Thymus (tissue), 11 donors: ENCODE measurements at regions not wholly inside any gene's neighbourhood (a gene's known extent, or its start where the extent isn't known, plus 50 kb on each side); places are given as distances from the start of the nearest gene placed in this dataset.

Experiments used
- DNase-seq, 9 donors: peaks; one replicate each; pipeline ENCODE4 v3.0.0-alpha.2; 2013; ENCODE audit warnings: low spot score in 9 of 9, low read depth in 6 of 9, missing footprints in 1 of 9
- H3K27ac ChIP-seq, 2 donors: one replicate each; pipeline ENCODE4 v1.5.1; 2013; ENCODE audit warnings: control low read depth in 1 of 2, low read depth in 1 of 2, low read length in 1 of 2, mild to moderate bottlenecking in 1 of 2, moderate library complexity in 1 of 2
- H3K27me3 ChIP-seq, 2 donors: one replicate each; pipeline ENCODE4 v1.5.1; 2013; ENCODE audit warnings: low read length in 1 of 2; ENCODE audit not compliant: control insufficient read depth in 2 of 2, insufficient read depth in 1 of 2
- H3K36me3 ChIP-seq, 2 donors: one replicate each; pipeline ENCODE4 v1.5.1; 2013; ENCODE audit warnings: low read length in 1 of 2, mild to moderate bottlenecking in 1 of 2, moderate library complexity in 1 of 2; ENCODE audit not compliant: control insufficient read depth in 2 of 2, insufficient read depth in 2 of 2
- H3K4me1 ChIP-seq, 2 donors: one replicate each; pipeline ENCODE4 v1.5.1; 2013; ENCODE audit warnings: low read length in 2 of 2; ENCODE audit not compliant: control insufficient read depth in 2 of 2, insufficient read depth in 2 of 2
- H3K4me3 ChIP-seq, 2 donors: one replicate each; pipeline ENCODE4 v1.5.1; 2013; ENCODE audit warnings: low read length in 2 of 2, control low read depth in 1 of 2, mild to moderate bottlenecking in 1 of 2
- H3K9me3 ChIP-seq, 2 donors: one replicate each; pipeline ENCODE4 v1.5.1; 2013; ENCODE audit warnings: low read length in 1 of 2, mild to moderate bottlenecking in 1 of 2; ENCODE audit not compliant: control insufficient read depth in 2 of 2, insufficient read depth in 1 of 2
- WGBS: extraction: QIAGEN DNeasy Blood & Tissue Kit; methylation state at CpG from one replicate; pipeline ENCODE4 v1.1.7; 2013; 5-methylcytosine and 5-hydroxymethylcytosine counted together
- donor health status: healthy.

DNA sequence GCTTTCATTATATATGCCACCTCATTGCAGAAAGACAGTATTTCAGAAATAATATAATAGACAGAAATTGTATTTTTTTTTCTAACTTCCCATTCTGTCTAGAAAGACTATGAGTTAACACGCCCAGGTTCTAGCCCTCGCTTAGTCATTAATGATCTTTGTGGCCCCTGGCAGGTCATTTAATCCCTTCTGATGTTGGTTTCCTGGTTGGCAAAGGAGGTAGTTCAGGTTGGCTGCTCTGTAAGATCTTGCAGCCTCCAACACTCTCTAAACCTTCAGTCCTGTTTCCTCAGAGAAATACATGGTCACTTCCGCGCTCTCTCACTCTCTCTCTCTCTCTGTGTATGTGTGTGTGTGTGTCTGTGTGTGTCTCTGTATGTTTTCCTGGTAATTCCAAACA, 156.3 kb upstream of the NOCT start:
- Histone ChIP-seq H3K27ac (no peak overlapping the region), H3K9me3 (no peaks in the 10 kb centered on the region), H3K4me1 (no peaks in the 10 kb centered on the region), H3K4me3 (no peak overlapping the region), H3K36me3 (no peaks in the 10 kb centered on the region), H3K27me3 (no peaks in the 10 kb centered on the region)
- no peak for DNase-seq
- 92% methylated on average over 4 of the region's 4 CpGs for WGBS

DNA sequence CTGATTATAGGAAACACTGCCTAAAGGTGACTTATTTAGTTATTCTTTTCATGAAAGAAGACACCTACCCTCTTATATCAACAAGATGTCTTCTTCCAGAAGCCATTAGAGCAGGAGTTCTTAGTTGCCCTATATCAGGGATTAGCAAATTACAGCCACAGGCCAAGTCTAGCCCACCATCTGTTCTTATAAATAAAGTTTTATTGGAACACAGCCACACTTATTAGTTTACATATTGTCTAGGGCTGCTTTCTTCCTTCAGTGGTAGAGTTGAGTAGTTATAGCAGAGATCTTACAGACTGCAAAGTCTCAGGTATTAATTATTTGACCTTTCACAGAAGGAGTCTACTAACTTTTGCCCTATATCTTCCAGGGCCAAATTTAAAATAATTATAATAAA, 157.2 kb upstream of the NOCT start:
- H3K4me1 ChIP-seq, result no peaks in the 10 kb centered on the region
- H3K27ac ChIP-seq, result no peak overlapping the region
- DNase-seq, result no peak
- H3K36me3 ChIP-seq, result no peaks in the 10 kb centered on the region
- H3K9me3 ChIP-seq, result no peaks in the 10 kb centered on the region
- H3K27me3 ChIP-seq, result no peaks in the 10 kb centered on the region
- H3K4me3 ChIP-seq, result no peak overlapping the region

DNA sequence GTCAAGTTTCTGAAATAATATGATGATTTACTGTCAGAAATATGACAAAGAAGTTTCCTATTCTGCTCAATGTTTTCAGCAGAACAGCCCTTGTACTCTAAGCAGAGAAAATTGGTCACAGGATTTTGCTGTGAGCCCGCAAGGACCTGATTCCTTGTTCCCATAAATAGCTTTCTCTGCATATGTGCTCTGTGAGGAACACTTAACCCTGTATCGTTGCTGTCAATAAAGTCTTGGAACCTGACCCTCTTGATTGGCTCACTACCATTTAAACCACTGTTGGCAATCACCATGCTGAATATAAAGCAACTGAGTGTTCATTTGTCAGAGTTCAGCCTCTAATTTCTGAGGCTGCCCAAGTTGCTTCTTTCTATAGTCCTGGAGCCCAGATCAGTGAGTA, 158.2 kb upstream of the NOCT start:
- DNase-seq, result no peak
- no peaks in the 10 kb centered on the region for H3K9me3 ChIP-seq
- H3K4me3 ChIP-seq, result no peak overlapping the region
- 95% methylated on average over 2 of the region's 2 CpGs for WGBS
- no peak overlapping the region for H3K27ac ChIP-seq
- H3K36me3 ChIP-seq, result no peaks in the 10 kb centered on the region
- no peaks in the 10 kb centered on the region for H3K4me1 ChIP-seq
- H3K27me3 ChIP-seq, result no peaks in the 10 kb centered on the region

DNA sequence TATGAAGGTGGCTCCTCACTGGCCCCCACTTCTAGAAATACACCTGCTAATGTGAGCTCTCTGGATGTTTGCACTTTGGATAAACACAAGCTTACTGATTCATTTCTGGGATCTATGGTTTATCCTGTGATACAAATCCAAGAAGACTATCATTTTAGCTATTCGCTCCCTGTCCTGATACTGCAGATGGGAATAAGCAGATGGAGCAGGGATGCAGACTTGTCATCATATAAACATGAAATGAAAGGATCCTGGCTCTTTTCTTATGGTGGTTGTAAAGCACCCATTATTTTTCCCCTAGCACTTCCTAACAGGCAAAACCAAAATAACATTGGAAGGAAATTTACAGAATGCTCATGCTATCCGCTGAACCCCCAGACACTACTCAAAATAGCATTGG, 162.9 kb upstream of the NOCT start:
- no peak overlapping the region for H3K27ac ChIP-seq
- 98% methylated on average over 2 of the region's 2 CpGs for WGBS
- peaks cover 0 to 3% of the 10 kb centered on the region in 2 donors for H3K27me3 ChIP-seq
- H3K9me3 ChIP-seq, result no peaks in the 10 kb centered on the region
- H3K4me3 ChIP-seq, result no peak overlapping the region
- DNase-seq, result no peak
- no peaks in the 10 kb centered on the region for H3K36me3 ChIP-seq
- H3K4me1 ChIP-seq, result no peaks in the 10 kb centered on the region

DNA sequence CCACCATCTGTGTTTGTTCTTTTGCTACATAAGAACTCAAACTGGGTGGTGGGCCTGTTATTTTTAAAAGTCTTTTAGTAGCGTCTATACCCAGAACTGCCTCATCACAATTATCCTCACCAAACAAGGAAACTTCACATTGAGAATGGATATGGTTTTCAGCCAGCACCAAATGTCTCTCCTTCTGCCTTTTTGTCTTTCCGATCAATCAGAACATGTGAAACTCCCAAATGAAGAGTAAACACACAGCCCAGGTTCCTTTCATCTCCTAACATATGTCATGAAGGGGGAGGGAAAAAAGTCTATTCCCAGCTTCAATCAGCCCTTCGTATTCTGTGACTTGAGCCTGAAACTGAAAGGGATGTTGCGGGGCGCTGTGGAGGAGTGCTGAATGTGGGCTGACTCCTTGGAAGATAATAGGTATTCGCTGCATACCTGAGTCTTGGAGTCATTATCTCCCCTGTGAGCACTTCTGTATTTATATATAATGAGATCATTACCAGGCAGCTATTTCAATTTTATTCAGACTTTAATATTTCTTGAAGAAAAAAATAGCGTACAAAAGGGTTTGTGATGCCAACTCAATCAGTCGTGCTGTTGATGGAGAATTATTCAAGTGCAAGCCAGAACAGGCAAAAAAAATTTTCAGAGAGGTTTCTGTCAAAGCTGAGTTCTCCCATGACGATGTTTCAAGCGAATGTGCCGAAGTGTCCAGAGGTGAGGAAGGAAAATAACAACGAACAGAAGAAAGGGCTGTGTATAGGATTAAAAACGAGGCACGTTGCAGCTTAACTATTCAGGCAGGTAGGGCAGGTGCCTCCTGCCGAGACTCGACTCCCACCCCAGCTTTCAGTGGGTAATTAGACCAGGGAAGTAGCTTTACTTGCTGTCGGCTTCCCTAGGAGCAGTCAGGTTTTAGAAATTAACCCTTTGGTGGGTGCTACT, 163.9 kb upstream of the NOCT start:
- Histone ChIP-seq H3K36me3 (no peaks in the 10 kb centered on the region), H3K4me1 (no peaks in the 10 kb centered on the region), H3K9me3 (no peaks in the 10 kb centered on the region), H3K27me3 (peaks cover 0 to 3% of the 10 kb centered on the region in 2 donors), H3K27ac (no peak overlapping the region), H3K4me3 (no peak overlapping the region)
- 32% methylated on average over 17 of the region's 17 CpGs for WGBS
- no peak for DNase-seq

DNA sequence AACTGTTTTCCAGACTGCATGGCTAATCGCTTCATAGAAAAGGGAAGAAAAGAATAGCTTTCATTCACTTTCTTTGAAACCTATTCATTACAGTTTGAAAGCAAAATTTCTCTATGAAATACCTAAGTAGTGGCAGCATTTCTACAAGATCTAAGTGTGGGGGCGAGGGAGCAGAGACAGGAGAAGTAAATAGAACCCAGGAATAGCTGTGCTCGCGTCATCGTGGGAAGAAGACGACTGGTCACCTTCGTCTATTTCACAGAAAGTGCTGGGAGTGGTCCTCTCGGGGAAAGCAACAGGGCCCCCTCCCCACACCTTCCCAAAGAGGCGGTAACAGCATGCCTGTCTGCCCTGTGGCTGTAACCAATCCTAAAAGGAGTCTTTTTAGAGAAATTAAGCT, 169.9 kb upstream of the NOCT start:
- no peaks in the 10 kb centered on the region for H3K36me3 ChIP-seq
- 80% methylated on average over 9 of the region's 9 CpGs for WGBS
- no peaks in the 10 kb centered on the region for H3K4me1 ChIP-seq
- no peak overlapping the region for H3K4me3 ChIP-seq
- no peaks in the 10 kb centered on the region for H3K9me3 ChIP-seq
- no peak overlapping the region for H3K27ac ChIP-seq
- no peaks in the 10 kb centered on the region for H3K27me3 ChIP-seq
- DNase-seq, result no peak

DNA sequence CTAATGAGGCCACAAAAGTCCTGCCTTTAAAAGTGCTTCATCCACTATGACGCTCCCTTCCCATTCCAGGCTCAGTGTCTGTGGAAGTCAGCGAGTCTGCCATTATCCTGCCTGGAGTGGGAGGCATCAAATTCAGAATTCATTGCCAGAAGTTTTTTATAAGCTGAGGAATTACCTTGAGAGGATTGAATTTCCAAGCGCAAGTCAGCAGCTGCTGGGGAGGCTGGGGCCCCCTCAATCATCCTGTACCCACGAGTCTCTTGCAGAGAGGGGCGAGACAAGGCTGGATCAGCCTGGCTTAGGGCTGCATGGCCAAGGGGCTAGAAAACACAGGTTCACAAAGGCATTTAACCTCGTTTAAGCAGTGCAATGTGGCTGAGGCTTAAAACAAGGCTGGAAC, 170.5 kb upstream of the NOCT start:
- H3K4me1 ChIP-seq, result no peaks in the 10 kb centered on the region
- no peak for DNase-seq
- H3K36me3 ChIP-seq, result no peaks in the 10 kb centered on the region
- H3K27ac ChIP-seq, result no peak overlapping the region
- WGBS, result 87% methylated on average over 6 of the region's 6 CpGs
- H3K4me3 ChIP-seq, result no peak overlapping the region
- H3K27me3 ChIP-seq, result no peaks in the 10 kb centered on the region
- no peaks in the 10 kb centered on the region for H3K9me3 ChIP-seq

DNA sequence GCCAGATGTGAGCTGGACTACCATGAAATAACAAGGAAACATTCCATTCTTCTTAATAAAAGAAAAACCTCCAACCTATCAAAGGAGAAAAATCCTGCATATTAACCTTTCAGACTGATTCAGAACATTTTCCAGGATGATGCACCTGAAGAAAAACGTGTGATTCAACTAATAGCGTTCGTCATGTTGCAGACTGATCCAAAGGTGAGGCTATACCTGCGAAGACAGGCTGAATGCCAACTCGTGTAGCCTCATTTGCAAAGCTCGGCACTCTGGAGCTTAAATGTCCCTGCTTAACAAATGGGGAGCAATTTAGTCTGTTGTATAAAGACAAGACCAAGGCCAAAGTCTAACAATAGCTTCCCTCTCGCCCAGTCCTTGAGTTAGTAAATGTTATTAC, 172.0 kb upstream of the NOCT start:
- WGBS, result 90% methylated on average over 7 of the region's 7 CpGs
- no peak for DNase-seq

DNA sequence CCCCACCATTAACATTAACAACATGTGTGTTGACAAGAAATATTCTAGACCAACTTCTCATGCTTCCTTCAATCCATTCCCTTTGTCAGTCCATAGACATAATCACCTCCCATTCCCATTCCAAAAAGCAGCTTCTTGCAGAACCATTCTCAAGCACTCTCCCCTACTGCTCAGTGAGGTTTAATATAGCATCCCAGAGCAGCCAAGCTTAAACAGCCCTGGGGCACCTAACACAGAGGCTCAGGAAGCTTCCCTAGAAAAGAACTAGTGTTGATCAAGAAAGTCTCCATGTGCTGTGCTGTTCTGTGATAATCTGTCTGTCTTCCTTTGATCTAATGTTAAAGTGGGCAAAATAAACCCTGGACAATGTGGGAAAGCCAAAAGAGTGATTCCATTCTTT, 174.2 kb upstream of the NOCT start:
- Histone ChIP-seq H3K36me3 (no peaks in the 10 kb centered on the region), H3K4me3 (no peak overlapping the region), H3K4me1 (no peaks in the 10 kb centered on the region), H3K27me3 (no peaks in the 10 kb centered on the region), H3K27ac (no peak overlapping the region), H3K9me3 (no peaks in the 10 kb centered on the region)
- no peak for DNase-seq

More for the DNA sequence above, 172.0 kb upstream of the NOCT start:
- Histone ChIP-seq H3K4me1 (no peaks in the 10 kb centered on the region), H3K27me3 (no peaks in the 10 kb centered on the region), H3K9me3 (no peaks in the 10 kb centered on the region), H3K27ac (no peak overlapping the region), H3K4me3 (no peak overlapping the region), H3K36me3 (no peaks in the 10 kb centered on the region)
